ENCODE measurements at regions not wholly inside any gene's neighbourhood (a gene's known extent, or its start where the extent isn't known, plus 50 kb on each side); places are given as distances from the start of the nearest gene placed in this dataset.

GRCh38 chr3:147775816-147776530 lies 366.8 kb downstream of the ZIC1 start:
- TF ChIP-seq, protein P1, sequence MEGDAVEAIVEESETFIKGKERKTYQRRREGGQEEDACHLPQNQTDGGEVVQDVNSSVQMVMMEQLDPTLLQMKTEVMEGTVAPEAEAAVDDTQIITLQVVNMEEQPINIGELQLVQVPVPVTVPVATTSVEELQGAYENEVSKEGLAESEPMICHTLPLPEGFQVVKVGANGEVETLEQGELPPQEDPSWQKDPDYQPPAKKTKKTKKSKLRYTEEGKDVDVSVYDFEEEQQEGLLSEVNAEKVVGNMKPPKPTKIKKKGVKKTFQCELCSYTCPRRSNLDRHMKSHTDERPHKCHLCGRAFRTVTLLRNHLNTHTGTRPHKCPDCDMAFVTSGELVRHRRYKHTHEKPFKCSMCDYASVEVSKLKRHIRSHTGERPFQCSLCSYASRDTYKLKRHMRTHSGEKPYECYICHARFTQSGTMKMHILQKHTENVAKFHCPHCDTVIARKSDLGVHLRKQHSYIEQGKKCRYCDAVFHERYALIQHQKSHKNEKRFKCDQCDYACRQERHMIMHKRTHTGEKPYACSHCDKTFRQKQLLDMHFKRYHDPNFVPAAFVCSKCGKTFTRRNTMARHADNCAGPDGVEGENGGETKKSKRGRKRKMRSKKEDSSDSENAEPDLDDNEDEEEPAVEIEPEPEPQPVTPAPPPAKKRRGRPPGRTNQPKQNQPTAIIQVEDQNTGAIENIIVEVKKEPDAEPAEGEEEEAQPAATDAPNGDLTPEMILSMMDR (IDR thresholded peaks at IDR 0.05; ENCODE audit: low read depth, low read length), result no peak
- peak; percentile 2 to 48 for DNase-seq (ENCODE audit: low read depth in 2 of 2)
- H3K4me3 ChIP-seq (replicated peaks in 1 of 2; ENCODE audit: low read depth in 2 of 2, low read length in 2 of 2), result no peak overlapping the region

- TF ChIP-seq, protein P1 (IDR thresholded peaks at IDR 0.05; ENCODE audit: low read depth, low read length), result no peak
- H3K4me3 ChIP-seq (replicated peaks in 1 of 2; ENCODE audit: low read depth in 2 of 2, low read length in 2 of 2), result no peak overlapping the region
- no peak for DNase-seq (ENCODE audit: low read depth in 2 of 2)
Observed at GRCh38 chr3:147793841-147794240, 384.7 kb downstream of the ZIC1 start.

DNA sequence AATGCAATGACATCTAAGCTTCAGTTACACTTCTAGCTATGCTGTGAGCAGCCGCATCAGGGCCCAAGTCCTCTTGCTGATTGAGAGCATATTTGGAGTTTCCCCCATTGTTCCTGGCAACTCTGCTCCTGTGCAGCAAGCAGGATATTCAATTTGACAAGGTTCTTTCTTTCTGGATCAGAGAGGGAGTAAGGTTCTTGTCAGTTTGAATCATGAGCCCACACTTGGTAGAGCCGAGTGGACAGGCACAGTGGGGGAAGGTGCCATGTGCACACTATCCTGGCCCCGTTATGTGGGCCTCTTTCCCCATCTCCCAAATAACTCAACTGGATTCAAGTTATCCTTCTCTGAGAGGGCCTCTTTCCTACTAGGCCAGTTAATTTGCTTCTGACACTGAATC lies 385.4 kb downstream of the ZIC1 start:
- DNase-seq (ENCODE audit: low read depth in 2 of 2), result no peak
- H3K4me3 ChIP-seq (replicated peaks in 1 of 2; ENCODE audit: low read depth in 2 of 2, low read length in 2 of 2), result no peak overlapping the region
- TF ChIP-seq, protein P1 (IDR thresholded peaks at IDR 0.05; ENCODE audit: low read depth, low read length), result no peak

GRCh38 chr3:147795418-147795817 lies 386.3 kb downstream of the ZIC1 start:
- H3K4me3 ChIP-seq (replicated peaks in 1 of 2; ENCODE audit: low read depth in 2 of 2, low read length in 2 of 2), result no peak overlapping the region
- TF ChIP-seq, protein P1 (IDR thresholded peaks at IDR 0.05; ENCODE audit: low read depth, low read length), result no peak
- no peak for DNase-seq (ENCODE audit: low read depth in 2 of 2)

DNA sequence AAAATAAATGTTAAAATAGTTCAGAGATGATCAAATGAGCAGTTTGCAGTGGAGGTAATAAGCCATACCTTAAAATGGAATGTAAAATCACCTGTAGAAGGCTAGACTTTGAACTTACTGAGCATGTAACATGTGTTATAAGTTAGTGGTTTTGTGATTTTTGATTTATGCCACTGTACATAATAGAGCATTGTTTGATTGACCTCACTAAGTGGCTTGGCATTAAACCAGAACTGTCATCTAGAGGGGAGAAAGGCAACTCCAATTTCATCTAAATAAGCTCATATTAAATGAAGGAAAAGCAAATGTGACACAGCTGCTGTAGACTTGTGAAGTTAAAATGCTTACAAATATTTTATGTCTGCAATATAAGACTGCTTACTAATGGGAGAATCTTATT lies 387.9 kb downstream of the ZIC1 start:
- TF ChIP-seq, protein P1 (IDR thresholded peaks at IDR 0.05; ENCODE audit: low read depth, low read length), result no peak
- H3K4me3 ChIP-seq (replicated peaks in 1 of 2; ENCODE audit: low read depth in 2 of 2, low read length in 2 of 2), result no peak overlapping the region
- no peak for DNase-seq (ENCODE audit: low read depth in 2 of 2)

DNA sequence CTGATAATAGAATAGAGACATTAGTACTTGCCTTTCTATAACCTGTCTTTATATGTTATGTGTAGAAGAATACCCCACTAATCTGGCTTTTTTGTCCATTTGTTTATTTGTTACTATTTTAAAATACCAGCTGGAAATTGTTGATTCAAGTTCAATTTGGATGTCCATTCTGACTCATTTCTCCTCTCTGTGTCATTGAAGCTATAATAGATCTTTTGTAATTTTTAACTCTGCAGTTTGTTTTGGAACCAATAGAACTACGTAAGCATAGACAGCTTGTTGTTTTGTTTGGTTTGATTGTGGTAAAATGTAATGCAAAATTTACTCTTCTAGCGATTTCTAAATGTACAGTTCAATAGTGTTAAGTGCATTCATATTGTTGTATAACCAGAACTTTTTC lies 390.4 kb downstream of the ZIC1 start:
- TF ChIP-seq, protein P1 (IDR thresholded peaks at IDR 0.05; ENCODE audit: low read depth, low read length), result no peak
- peak in 1 of 2 donors; percentile 20 for DNase-seq (ENCODE audit: low read depth in 2 of 2)
- no peak overlapping the region for H3K4me3 ChIP-seq (replicated peaks in 1 of 2; ENCODE audit: low read depth in 2 of 2, low read length in 2 of 2)

GRCh38 chr3:147807776-147808175 lies 398.6 kb downstream of the ZIC1 start:
- H3K4me3 ChIP-seq (replicated peaks in 1 of 2; ENCODE audit: low read depth in 2 of 2, low read length in 2 of 2), result no peak overlapping the region
- DNase-seq (ENCODE audit: low read depth in 2 of 2), result no peak
- TF ChIP-seq, protein P1 (IDR thresholded peaks at IDR 0.05; ENCODE audit: low read depth, low read length), result no peak
